ENCODE measurements at regions not wholly inside any gene's neighbourhood (a gene's known extent, or its start where the extent isn't known, plus 50 kb on each side); places are given as distances from the start of the nearest gene placed in this dataset.

DNA sequence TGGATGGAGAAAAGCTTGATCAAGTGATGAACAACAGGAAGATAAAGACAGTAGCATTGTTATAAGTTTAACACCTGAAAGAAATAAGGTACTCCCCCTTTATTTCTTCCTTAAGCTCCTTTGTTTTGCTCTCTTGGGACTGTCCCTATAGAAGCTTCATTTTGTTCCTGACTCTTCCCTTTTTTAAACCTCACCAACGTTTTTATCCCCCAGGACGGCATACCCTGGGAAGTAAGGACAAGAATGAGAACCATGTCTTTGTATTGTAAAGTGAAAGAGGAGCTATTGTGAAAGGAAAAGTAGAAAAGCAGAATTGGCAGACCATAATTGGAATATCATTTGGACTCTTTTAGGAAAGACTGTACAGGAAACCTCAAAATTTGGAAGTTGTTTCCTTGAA, 1368.6 kb upstream of the C9orf72 start:
- H3K27me3 Mint-ChIP-seq = no peaks in the 10 kb centered on the region

DNA sequence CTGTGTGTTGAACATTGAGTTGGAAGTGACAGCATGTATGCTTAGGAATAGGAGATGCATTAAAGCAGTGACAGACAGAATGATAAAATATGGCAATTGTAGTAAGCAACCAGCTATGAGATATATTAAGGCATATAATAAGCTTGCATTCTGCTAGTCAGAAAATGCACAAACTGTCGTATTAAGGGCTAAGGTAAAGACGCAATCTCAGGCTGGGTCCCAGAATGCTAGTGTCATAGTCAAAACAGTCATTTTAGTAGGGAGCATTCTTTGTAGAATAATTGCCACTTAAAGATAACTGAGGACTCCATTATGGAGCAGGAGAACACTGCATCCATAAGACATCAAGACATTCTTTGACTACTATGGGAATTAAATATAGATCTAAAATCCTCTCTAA, 1369.7 kb upstream of the C9orf72 start:
- 60% methylated on average over 1 of the region's 2 CpGs for WGBS (ENCODE audit: insufficient coverage)
- Histone ChIP-seq H3K4me1 (ENCODE audit: control insufficient read depth in 1 of 2, extremely low read depth in 1 of 2, insufficient read depth in 2 of 2, low read length in 2 of 2) (no peaks in the 10 kb centered on the region), H3K9me3 (no peaks in the 10 kb centered on the region), H3K36me3 (ENCODE audit: control insufficient read depth in 2 of 2, extremely low read depth in 1 of 2, insufficient read depth in 1 of 2, low read length in 1 of 2) (no peaks in the 10 kb centered on the region), H3K4me3 (ENCODE audit: control insufficient read depth in 1 of 2, extremely low read depth in 1 of 2, low read length in 1 of 2) (no peak overlapping the region), H3K27ac (ENCODE audit: low read length) (no peak overlapping the region), H3K27me3 (replicated peaks in 1 of 2; ENCODE audit: control insufficient read depth in 2 of 2, extremely low read depth in 1 of 2, insufficient read depth in 2 of 2, low read length in 1 of 2) (no peaks in the 10 kb centered on the region)
- Mint-ChIP-seq H3K36me3 (no peaks in the 10 kb centered on the region), H3K27ac (no peak overlapping the region), H3K4me1 (no peaks in the 10 kb centered on the region), H3K4me3 (no peak overlapping the region), H3K9me3 (peaks cover 0 to 2% (median 0%) of the 10 kb centered on the region in 3 donors), H3K27me3 (no peaks in the 10 kb centered on the region)
- DNase-seq (no peak), ATAC-seq (replicated peaks in 1 of 4) (no peak)
- CTCF ChIA-PET = no interaction called here
- POLR2A ChIA-PET = no interaction called here

More for the DNA sequence above, 1368.6 kb upstream of the C9orf72 start:
- H3K27ac ChIP-seq (ENCODE audit: low read length) = no peak overlapping the region
- Mint-ChIP-seq H3K4me3 (no peak overlapping the region), H3K9me3 (peaks cover 0 to 2% (median 0%) of the 10 kb centered on the region in 3 donors), H3K36me3 (no peaks in the 10 kb centered on the region), H3K27ac (no peak overlapping the region), H3K4me1 (no peaks in the 10 kb centered on the region)
- no peaks in the 10 kb centered on the region for H3K9me3 ChIP-seq
- no CpG with 5 or more reads among the region's 2 CpGs for WGBS (ENCODE audit: insufficient coverage)
- DNase-seq = no peak
- no peaks in the 10 kb centered on the region for H3K27me3 ChIP-seq (replicated peaks in 1 of 2; ENCODE audit: control insufficient read depth in 2 of 2, extremely low read depth in 1 of 2, insufficient read depth in 2 of 2, low read length in 1 of 2)
- ChIA-PET POLR2A (interaction anchor here in 1 of 2 donors (0.6 kb wide), 1 partner anchor 1479 kb away, joined by 5 read pairs; no protein-coding TSS in a partner anchor), CTCF (interaction anchor here in 1 of 2 donors (0.8 kb wide), 1 partner anchor 20 kb away, joined by 3 read pairs; no protein-coding TSS in a partner anchor)
- H3K4me1 ChIP-seq (ENCODE audit: control insufficient read depth in 1 of 2, extremely low read depth in 1 of 2, insufficient read depth in 2 of 2, low read length in 2 of 2) = no peaks in the 10 kb centered on the region
- no peaks in the 10 kb centered on the region for H3K36me3 ChIP-seq (ENCODE audit: control insufficient read depth in 2 of 2, extremely low read depth in 1 of 2, insufficient read depth in 1 of 2, low read length in 1 of 2)
- no peak overlapping the region for H3K4me3 ChIP-seq (ENCODE audit: control insufficient read depth in 1 of 2, extremely low read depth in 1 of 2, low read length in 1 of 2)
- ATAC-seq (replicated peaks in 1 of 4) = no peak

DNA sequence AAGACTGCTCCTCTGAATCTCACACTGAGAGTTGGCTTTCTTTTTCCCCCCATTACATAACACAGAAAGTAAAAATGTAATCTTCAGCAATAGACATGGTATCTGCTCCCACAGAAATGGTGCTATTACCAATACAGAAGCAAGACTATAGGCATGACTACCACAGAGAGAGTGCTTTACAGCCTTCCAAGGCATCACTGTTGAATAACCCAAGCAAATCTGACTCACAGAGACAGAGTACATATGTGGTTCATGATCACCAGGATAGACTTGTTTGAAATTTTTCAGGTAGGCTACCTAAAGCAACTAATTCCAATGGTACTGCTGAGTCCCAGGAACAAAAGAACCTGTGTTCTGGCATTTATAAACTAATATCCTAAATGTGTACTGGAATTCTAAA, 1373.4 kb upstream of the C9orf72 start:
- Mint-ChIP-seq H3K4me1 (no peaks in the 10 kb centered on the region), H3K27ac (no peak overlapping the region), H3K4me3 (no peak overlapping the region), H3K27me3 (no peaks in the 10 kb centered on the region), H3K9me3 (peaks cover 7 to 15% (median 11%) of the 10 kb centered on the region in 3 donors), H3K36me3 (no peaks in the 10 kb centered on the region)
- Histone ChIP-seq H3K27me3 (replicated peaks in 1 of 2; ENCODE audit: control insufficient read depth in 2 of 2, extremely low read depth in 1 of 2, insufficient read depth in 2 of 2, low read length in 1 of 2) (no peaks in the 10 kb centered on the region), H3K9me3 (no peaks in the 10 kb centered on the region), H3K4me3 (ENCODE audit: control insufficient read depth in 1 of 2, extremely low read depth in 1 of 2, low read length in 1 of 2) (no peak overlapping the region), H3K27ac (ENCODE audit: low read length) (no peak overlapping the region), H3K4me1 (ENCODE audit: control insufficient read depth in 1 of 2, extremely low read depth in 1 of 2, insufficient read depth in 2 of 2, low read length in 2 of 2) (no peaks in the 10 kb centered on the region), H3K36me3 (ENCODE audit: control insufficient read depth in 2 of 2, extremely low read depth in 1 of 2, insufficient read depth in 1 of 2, low read length in 1 of 2) (no peaks in the 10 kb centered on the region)
- ATAC-seq (replicated peaks in 1 of 4) = no peak
- ChIA-PET POLR2A (no interaction called here), CTCF (no interaction called here)
- no peak for DNase-seq

DNA sequence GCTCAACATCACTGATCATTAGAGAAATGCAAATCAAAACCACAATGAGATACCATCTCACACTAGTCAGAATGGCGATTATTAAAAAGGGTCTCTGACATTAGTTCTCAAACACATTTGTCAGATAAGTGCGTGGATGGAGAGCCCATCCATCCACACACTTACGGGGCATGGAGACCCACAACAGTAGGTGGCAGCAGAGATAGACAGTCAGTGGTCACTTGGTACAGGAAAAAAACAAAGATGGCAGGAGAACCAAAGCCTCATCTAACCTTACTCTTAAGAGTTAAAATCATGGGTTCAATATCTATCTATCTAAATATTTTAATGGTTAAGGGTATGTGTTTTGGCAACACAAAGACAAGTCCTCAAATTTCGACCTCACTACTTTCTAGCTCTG, 1378.7 kb upstream of the C9orf72 start:
- H3K27ac ChIP-seq (ENCODE audit: low read length) = no peak overlapping the region
- CTCF ChIA-PET = no interaction called here
- 89% methylated on average over 3 of the region's 4 CpGs for WGBS (ENCODE audit: insufficient coverage)
- ATAC-seq (replicated peaks in 1 of 4) (no peak), DNase-seq (no peak)
- H3K9me3 ChIP-seq = no peaks in the 10 kb centered on the region
- no peak overlapping the region for H3K4me3 Mint-ChIP-seq
- no peaks in the 10 kb centered on the region for H3K27me3 ChIP-seq (replicated peaks in 1 of 2; ENCODE audit: control insufficient read depth in 2 of 2, extremely low read depth in 1 of 2, insufficient read depth in 2 of 2, low read length in 1 of 2)
- POLR2A ChIA-PET = interaction anchor here in 1 of 2 donors (0.6 kb wide), 1 partner anchor 16 kb away, joined by 3 read pairs; no protein-coding TSS in a partner anchor
- peaks cover 8 to 15% (median 12%) of the 10 kb centered on the region in 3 donors for H3K9me3 Mint-ChIP-seq
- H3K36me3 Mint-ChIP-seq = no peaks in the 10 kb centered on the region
- no peaks in the 10 kb centered on the region for H3K4me1 Mint-ChIP-seq
- H3K4me1 ChIP-seq (ENCODE audit: control insufficient read depth in 1 of 2, extremely low read depth in 1 of 2, insufficient read depth in 2 of 2, low read length in 2 of 2) = no peaks in the 10 kb centered on the region
- H3K4me3 ChIP-seq (ENCODE audit: control insufficient read depth in 1 of 2, extremely low read depth in 1 of 2, low read length in 1 of 2) = no peak overlapping the region
- H3K36me3 ChIP-seq (ENCODE audit: control insufficient read depth in 2 of 2, extremely low read depth in 1 of 2, insufficient read depth in 1 of 2, low read length in 1 of 2) = no peaks in the 10 kb centered on the region
- H3K27ac Mint-ChIP-seq = no peak overlapping the region
- H3K27me3 Mint-ChIP-seq = no peaks in the 10 kb centered on the region

DNA sequence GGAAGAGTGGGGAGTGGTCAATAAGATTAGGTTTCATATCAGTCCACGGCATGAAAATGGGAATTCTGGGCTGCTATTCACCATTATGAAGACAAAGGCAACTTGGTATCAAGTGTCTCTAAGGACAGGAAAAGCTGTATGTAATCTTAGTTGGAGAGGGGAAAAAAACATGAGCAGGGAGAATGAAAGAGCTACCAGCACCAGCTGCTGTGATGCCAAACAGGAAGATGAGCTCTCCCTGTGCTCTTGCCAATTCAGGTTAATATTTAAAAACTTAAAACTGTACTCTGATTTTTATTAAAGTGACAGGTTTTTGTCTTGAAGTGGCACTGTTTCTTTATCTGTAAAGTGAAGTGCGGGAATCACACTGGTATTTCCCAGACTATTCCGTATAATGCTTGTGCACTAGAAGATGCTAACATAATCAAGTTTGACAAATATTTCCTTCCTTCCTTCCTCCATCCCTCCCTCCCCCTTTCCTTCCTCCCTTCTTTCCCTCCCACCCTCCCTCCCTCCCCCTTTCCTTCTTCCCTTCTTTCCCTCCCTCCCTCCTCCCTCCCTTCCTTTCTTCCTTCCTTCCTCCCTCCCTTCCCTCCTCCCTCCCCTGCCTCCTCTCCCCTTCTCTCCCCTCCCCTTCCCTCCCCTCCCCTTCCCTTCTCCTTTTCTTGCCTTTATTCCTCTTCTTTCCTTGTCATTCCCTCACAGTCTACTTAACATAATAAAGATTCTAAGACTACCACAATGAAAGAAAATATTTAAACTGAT, 1383.0 kb upstream of the C9orf72 start:
- DNase-seq (no peak), ATAC-seq (replicated peaks in 1 of 4) (no peak)
- WGBS (ENCODE audit: insufficient coverage) = 88% methylated on average over 2 of the region's 3 CpGs
- Mint-ChIP-seq H3K36me3 (no peaks in the 10 kb centered on the region), H3K27me3 (no peaks in the 10 kb centered on the region), H3K4me3 (no peak overlapping the region), H3K27ac (no peak overlapping the region), H3K4me1 (no peaks in the 10 kb centered on the region), H3K9me3 (peaks cover 0 to 5% (median under 1%) of the 10 kb centered on the region in 3 donors)
- H3K9me3 ChIP-seq = no peaks in the 10 kb centered on the region
- H3K27me3 ChIP-seq (replicated peaks in 1 of 2; ENCODE audit: control insufficient read depth in 2 of 2, extremely low read depth in 1 of 2, insufficient read depth in 2 of 2, low read length in 1 of 2) = no peaks in the 10 kb centered on the region
- H3K36me3 ChIP-seq (ENCODE audit: control insufficient read depth in 2 of 2, extremely low read depth in 1 of 2, insufficient read depth in 1 of 2, low read length in 1 of 2) = no peaks in the 10 kb centered on the region
- no peak overlapping the region for H3K27ac ChIP-seq (ENCODE audit: low read length)
- CTCF ChIA-PET = no interaction called here
- POLR2A ChIA-PET = interaction anchor here in 1 of 2 donors (0.6 kb wide), 1 partner anchor 241 kb away, joined by 4 read pairs; no protein-coding TSS in a partner anchor
- no peaks in the 10 kb centered on the region for H3K4me1 ChIP-seq (ENCODE audit: control insufficient read depth in 1 of 2, extremely low read depth in 1 of 2, insufficient read depth in 2 of 2, low read length in 2 of 2)
- no peak overlapping the region for H3K4me3 ChIP-seq (ENCODE audit: control insufficient read depth in 1 of 2, extremely low read depth in 1 of 2, low read length in 1 of 2)

DNA sequence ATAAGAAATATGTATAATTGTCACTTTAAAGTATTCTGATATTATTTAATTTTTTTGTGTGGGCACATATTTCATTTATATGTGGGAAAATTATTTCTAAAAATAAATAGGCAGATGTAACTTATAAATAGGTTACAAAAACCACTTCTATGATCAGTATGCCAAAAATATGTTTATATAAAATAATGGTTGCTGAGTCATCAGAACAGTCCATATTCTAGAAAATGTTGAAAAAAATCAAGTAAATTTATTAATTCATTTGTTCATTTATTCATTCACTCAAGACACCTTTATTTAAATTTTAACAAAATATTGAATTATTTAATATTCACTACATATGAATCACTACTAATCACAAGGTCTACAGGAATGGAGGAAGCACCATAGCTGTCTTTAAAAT, 1387.3 kb upstream of the C9orf72 start:
- DNase-seq (no peak), ATAC-seq (replicated peaks in 1 of 4) (no peak)
- Mint-ChIP-seq H3K4me3 (no peak overlapping the region), H3K27me3 (no peaks in the 10 kb centered on the region), H3K27ac (no peak overlapping the region), H3K4me1 (no peaks in the 10 kb centered on the region), H3K36me3 (no peaks in the 10 kb centered on the region), H3K9me3 (peaks cover 0 to 5% (median 3%) of the 10 kb centered on the region in 3 donors)
- no peaks in the 10 kb centered on the region for H3K36me3 ChIP-seq (ENCODE audit: control insufficient read depth in 2 of 2, extremely low read depth in 1 of 2, insufficient read depth in 1 of 2, low read length in 1 of 2)
- H3K9me3 ChIP-seq = no peaks in the 10 kb centered on the region
- no peak overlapping the region for H3K27ac ChIP-seq (ENCODE audit: low read length)
- H3K4me1 ChIP-seq (ENCODE audit: control insufficient read depth in 1 of 2, extremely low read depth in 1 of 2, insufficient read depth in 2 of 2, low read length in 2 of 2) = no peaks in the 10 kb centered on the region
- H3K27me3 ChIP-seq (replicated peaks in 1 of 2; ENCODE audit: control insufficient read depth in 2 of 2, extremely low read depth in 1 of 2, insufficient read depth in 2 of 2, low read length in 1 of 2) = no peaks in the 10 kb centered on the region
- ChIA-PET CTCF (no interaction called here), POLR2A (no interaction called here)
- no peak overlapping the region for H3K4me3 ChIP-seq (ENCODE audit: control insufficient read depth in 1 of 2, extremely low read depth in 1 of 2, low read length in 1 of 2)

Measured in T-cell (primary cell).